ENCODE measurements at regions not wholly inside any gene's neighbourhood (a gene's known extent, or its start where the extent isn't known, plus 50 kb on each side); places are given as distances from the start of the nearest gene placed in this dataset.
A peak's percentile ranks its signal among the peaks of the same experiment; 100 is the strongest.

DNA sequence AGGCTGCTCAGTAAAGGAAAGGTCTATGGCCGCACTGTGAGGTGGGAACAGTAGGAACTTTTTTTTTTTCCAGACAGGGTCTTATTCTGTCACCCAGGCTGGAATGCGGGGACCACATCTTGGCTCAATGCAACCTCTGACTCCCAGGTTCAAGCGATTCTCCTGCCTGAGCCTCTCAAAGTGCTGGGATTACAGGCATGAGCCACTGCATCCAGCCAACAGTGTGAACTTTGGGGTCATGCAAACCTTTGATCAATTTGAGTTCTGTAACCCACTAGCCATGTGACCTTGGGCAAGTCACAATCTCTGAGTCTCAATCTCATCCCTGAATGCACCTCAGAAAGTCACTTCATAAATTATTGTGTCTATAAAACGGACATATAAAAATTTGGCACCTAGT lies 286.8 kb upstream of the CTNNB1 start:
- Histone ChIP-seq H3K4me1 (ENCODE audit: insufficient read depth, low read length) (no peaks in the 10 kb centered on the region), H3K79me2 (ENCODE audit: insufficient read depth, low read length) (no peaks in the 10 kb centered on the region), H3K36me3 (ENCODE audit: insufficient read depth, low read length) (no peaks in the 10 kb centered on the region), H3K4me2 (ENCODE audit: low read length) (no peak overlapping the region), H3K27me3 (ENCODE audit: insufficient read depth, low read length) (no peaks in the 10 kb centered on the region), H4K20me1 (ENCODE audit: insufficient read depth, low read length) (no peaks in the 10 kb centered on the region), H3K9me3 (ENCODE audit: insufficient read depth, low read depth, low read length) (no peaks in the 10 kb centered on the region), H2AFZ (ENCODE audit: low read depth, low read length) (no peak overlapping the region), H3K27ac (ENCODE audit: low read depth, low read length) (no peak overlapping the region), H3K4me3 (ENCODE audit: insufficient read depth, low read depth, low read length) (no peak overlapping the region), H3K9ac (ENCODE audit: low read length) (no peak overlapping the region)
- no peak for TF ChIP-seq EZH2 (IDR thresholded peaks at IDR 0.05; ENCODE audit: insufficient read depth, low read length)
- TF ChIP-seq, protein P1, sequence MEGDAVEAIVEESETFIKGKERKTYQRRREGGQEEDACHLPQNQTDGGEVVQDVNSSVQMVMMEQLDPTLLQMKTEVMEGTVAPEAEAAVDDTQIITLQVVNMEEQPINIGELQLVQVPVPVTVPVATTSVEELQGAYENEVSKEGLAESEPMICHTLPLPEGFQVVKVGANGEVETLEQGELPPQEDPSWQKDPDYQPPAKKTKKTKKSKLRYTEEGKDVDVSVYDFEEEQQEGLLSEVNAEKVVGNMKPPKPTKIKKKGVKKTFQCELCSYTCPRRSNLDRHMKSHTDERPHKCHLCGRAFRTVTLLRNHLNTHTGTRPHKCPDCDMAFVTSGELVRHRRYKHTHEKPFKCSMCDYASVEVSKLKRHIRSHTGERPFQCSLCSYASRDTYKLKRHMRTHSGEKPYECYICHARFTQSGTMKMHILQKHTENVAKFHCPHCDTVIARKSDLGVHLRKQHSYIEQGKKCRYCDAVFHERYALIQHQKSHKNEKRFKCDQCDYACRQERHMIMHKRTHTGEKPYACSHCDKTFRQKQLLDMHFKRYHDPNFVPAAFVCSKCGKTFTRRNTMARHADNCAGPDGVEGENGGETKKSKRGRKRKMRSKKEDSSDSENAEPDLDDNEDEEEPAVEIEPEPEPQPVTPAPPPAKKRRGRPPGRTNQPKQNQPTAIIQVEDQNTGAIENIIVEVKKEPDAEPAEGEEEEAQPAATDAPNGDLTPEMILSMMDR (IDR thresholded peaks at IDR 0.05; ENCODE audit: insufficient read depth, low read depth, low read length) = no peak
- Mint-ChIP-seq H3K4me3 (ENCODE audit: unreplicated experiment) (no peak overlapping the region), H3K4me1 (ENCODE audit: low read depth, unreplicated experiment) (peaks cover 12% of the 10 kb centered on the region), H3K27ac (ENCODE audit: unreplicated experiment) (no peak overlapping the region), H3K27me3 (ENCODE audit: low read depth, unreplicated experiment) (peaks cover 13% of the 10 kb centered on the region), H3K9me3 (ENCODE audit: unreplicated experiment) (peaks cover 2% of the 10 kb centered on the region), H3K36me3 (ENCODE audit: low read depth, unreplicated experiment) (no peaks in the 10 kb centered on the region)
- no peak for FAIRE-seq
- no peak for DNase-seq (ENCODE audit: low read depth)

DNA sequence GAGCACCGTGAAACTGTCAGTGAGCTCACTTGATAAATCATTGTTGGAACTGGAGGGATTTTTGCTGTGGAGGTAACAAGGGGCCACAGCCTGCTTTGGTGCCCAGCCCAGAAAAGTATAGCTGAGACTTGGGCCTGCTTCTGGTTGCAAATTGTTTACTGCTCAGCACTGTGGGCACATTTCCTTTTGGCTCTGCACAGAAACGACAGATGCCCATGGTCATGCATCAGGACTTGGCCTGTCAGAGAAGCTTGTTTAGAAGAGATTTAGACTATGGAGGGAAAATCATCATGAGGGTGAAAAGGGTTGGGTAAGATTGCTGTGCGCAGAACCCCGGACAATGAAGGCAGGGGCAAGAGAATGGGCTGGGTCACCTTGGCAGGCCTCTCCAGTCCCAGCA lies 286.1 kb upstream of the CTNNB1 start:
- Mint-ChIP-seq H3K4me1 (ENCODE audit: low read depth, unreplicated experiment) (peaks cover 12% of the 10 kb centered on the region), H3K9me3 (ENCODE audit: unreplicated experiment) (peaks cover 2% of the 10 kb centered on the region), H3K36me3 (ENCODE audit: low read depth, unreplicated experiment) (no peaks in the 10 kb centered on the region), H3K27ac (ENCODE audit: unreplicated experiment) (peak overlapping the region; percentile 29), H3K27me3 (ENCODE audit: low read depth, unreplicated experiment) (peaks cover 13% of the 10 kb centered on the region), H3K4me3 (ENCODE audit: unreplicated experiment) (no peak overlapping the region)
- FAIRE-seq = no peak
- Histone ChIP-seq H3K4me2 (ENCODE audit: low read length) (no peak overlapping the region), H3K79me2 (ENCODE audit: insufficient read depth, low read length) (no peaks in the 10 kb centered on the region), H3K9me3 (ENCODE audit: insufficient read depth, low read depth, low read length) (no peaks in the 10 kb centered on the region), H3K27me3 (ENCODE audit: insufficient read depth, low read length) (no peaks in the 10 kb centered on the region), H4K20me1 (ENCODE audit: insufficient read depth, low read length) (no peaks in the 10 kb centered on the region), H2AFZ (ENCODE audit: low read depth, low read length) (no peak overlapping the region), H3K36me3 (ENCODE audit: insufficient read depth, low read length) (no peaks in the 10 kb centered on the region), H3K4me3 (ENCODE audit: insufficient read depth, low read depth, low read length) (no peak overlapping the region), H3K4me1 (ENCODE audit: insufficient read depth, low read length) (no peaks in the 10 kb centered on the region), H3K27ac (ENCODE audit: low read depth, low read length) (no peak overlapping the region), H3K9ac (ENCODE audit: low read length) (no peak overlapping the region)
- DNase-seq (ENCODE audit: low read depth) = no peak
- no peak for TF ChIP-seq EZH2 (IDR thresholded peaks at IDR 0.05; ENCODE audit: insufficient read depth, low read length)
- TF ChIP-seq, protein P1 (IDR thresholded peaks at IDR 0.05; ENCODE audit: insufficient read depth, low read depth, low read length) = no peak

DNA sequence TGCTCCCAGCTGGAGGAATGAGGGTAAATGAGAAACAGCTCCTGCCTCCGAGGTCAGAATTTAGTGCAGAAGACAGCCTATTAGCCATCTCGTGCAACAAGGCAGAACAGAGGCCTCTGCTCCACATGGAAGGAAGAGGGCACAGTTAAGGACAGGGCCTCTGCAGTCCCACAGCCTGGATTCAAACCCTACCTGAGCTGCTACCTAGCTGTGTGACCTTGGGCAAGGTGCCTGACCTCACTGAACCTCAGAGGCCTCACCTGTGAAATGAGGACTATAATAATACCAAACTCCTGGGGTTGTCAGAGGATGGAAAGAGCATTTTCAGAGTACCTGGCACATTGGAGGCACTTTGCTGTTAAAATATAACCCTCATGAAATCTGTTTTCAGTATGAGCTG lies 285.7 kb upstream of the CTNNB1 start:
- Mint-ChIP-seq H3K27ac (ENCODE audit: unreplicated experiment) (no peak overlapping the region), H3K9me3 (ENCODE audit: unreplicated experiment) (peaks cover 2% of the 10 kb centered on the region), H3K4me1 (ENCODE audit: low read depth, unreplicated experiment) (peaks cover 12% of the 10 kb centered on the region), H3K36me3 (ENCODE audit: low read depth, unreplicated experiment) (no peaks in the 10 kb centered on the region), H3K4me3 (ENCODE audit: unreplicated experiment) (no peak overlapping the region), H3K27me3 (ENCODE audit: low read depth, unreplicated experiment) (peaks cover 13% of the 10 kb centered on the region)
- H3K27ac ChIP-seq (ENCODE audit: low read depth, low read length) = no peak overlapping the region
- no peak overlapping the region for H3K9ac ChIP-seq (ENCODE audit: low read length)
- TF ChIP-seq EZH2 (IDR thresholded peaks at IDR 0.05; ENCODE audit: insufficient read depth, low read length) = no peak
- TF ChIP-seq, protein P1 (IDR thresholded peaks at IDR 0.05; ENCODE audit: insufficient read depth, low read depth, low read length) = no peak
- no peak overlapping the region for H3K4me3 ChIP-seq (ENCODE audit: insufficient read depth, low read depth, low read length)
- H4K20me1 ChIP-seq (ENCODE audit: insufficient read depth, low read length) = no peaks in the 10 kb centered on the region
- H2AFZ ChIP-seq (ENCODE audit: low read depth, low read length) = no peak overlapping the region
- DNase-seq (ENCODE audit: low read depth) = no peak
- H3K27me3 ChIP-seq (ENCODE audit: insufficient read depth, low read length) = no peaks in the 10 kb centered on the region
- no peaks in the 10 kb centered on the region for H3K36me3 ChIP-seq (ENCODE audit: insufficient read depth, low read length)
- no peaks in the 10 kb centered on the region for H3K4me1 ChIP-seq (ENCODE audit: insufficient read depth, low read length)
- no peaks in the 10 kb centered on the region for H3K9me3 ChIP-seq (ENCODE audit: insufficient read depth, low read depth, low read length)
- H3K79me2 ChIP-seq (ENCODE audit: insufficient read depth, low read length) = no peaks in the 10 kb centered on the region
- no peak overlapping the region for H3K4me2 ChIP-seq (ENCODE audit: low read length)
- no peak for FAIRE-seq
